Renal cortex interstitium (tissue), 11 donors: ENCODE measurements at regions not wholly inside any gene's neighbourhood (a gene's known extent, or its start where the extent isn't known, plus 50 kb on each side); places are given as distances from the start of the nearest gene placed in this dataset.
A peak's percentile ranks its signal among the peaks of the same experiment; 100 is the strongest.
"Not testable (repeated sequence)": the region's sequence is repeated elsewhere in the genome, so short reads cannot be mapped to it uniquely, and the experiment has no call there.

ENCODE experiments used
- DNase-seq, 11 donors: peaks; one replicate each; pipeline ENCODE4 v3.0.0-alpha.2; 2013; ENCODE audit warnings: low read depth in 9 of 11, low spot score in 4 of 11; ENCODE audit errors: extremely low read depth in 1 of 11

- DNase-seq, result no peak
Measured at GRCh38 chr13:54367639-54368271, 1339.1 kb downstream of the OLFM4 start.

GRCh38 chr13:54368387-54368786 is 1339.8 kb downstream of the OLFM4 start:
- no peak for DNase-seq

GRCh38 chr13:54373211-54373610 is 1344.6 kb downstream of the OLFM4 start:
- no peak for DNase-seq

GRCh38 chr13:54379461-54379860 is 1350.8 kb downstream of the OLFM4 start:
- no peak for DNase-seq

GRCh38 chr13:54383604-54384003 is 1355.0 kb downstream of the OLFM4 start:
- no peak for DNase-seq

GRCh38 chr13:54387625-54388024 is 1359.0 kb downstream of the OLFM4 start:
- DNase-seq, result no peak

- DNase-seq, result no peak
Measured at GRCh38 chr13:54390841-54391240, 1362.2 kb downstream of the OLFM4 start.

- DNase-seq, result no peak
Measured at GRCh38 chr13:54394085-54394700, 1365.6 kb downstream of the OLFM4 start.

GRCh38 chr13:54394908-54395307 is 1366.3 kb downstream of the OLFM4 start:
- no peak for DNase-seq

GRCh38 chr13:54402495-54402894 is 1373.9 kb downstream of the OLFM4 start:
- DNase-seq, result no peak

- DNase-seq, result no peak
Measured at GRCh38 chr13:54415753-54416366, 1387.2 kb downstream of the OLFM4 start.

- not testable (repeated sequence) for DNase-seq
Measured at GRCh38 chr13:54422946-54423345, 1394.3 kb downstream of the OLFM4 start.

GRCh38 chr13:54424344-54424743 is 1395.7 kb downstream of the OLFM4 start:
- no peak for DNase-seq

- DNase-seq, result peak in 7 of 11 donors; percentile 2 to 9 (median 6)
Measured at GRCh38 chr13:54433493-54434206, 1405.0 kb downstream of the OLFM4 start.

GRCh38 chr13:54440853-54441400 is 1412.3 kb downstream of the OLFM4 start:
- DNase-seq, result not testable (repeated sequence)

GRCh38 chr13:54445453-54445852 is 1416.8 kb downstream of the OLFM4 start:
- no peak for DNase-seq

- no peak for DNase-seq
Measured at GRCh38 chr13:54445865-54446264, 1417.3 kb downstream of the OLFM4 start.

- DNase-seq, result no peak
Measured at GRCh38 chr13:54449922-54450321, 1421.3 kb downstream of the OLFM4 start.

- no peak for DNase-seq
Measured at GRCh38 chr13:54484166-54484565, 1455.6 kb downstream of the OLFM4 start.
